ENCODE measurements at regions not wholly inside any gene's neighbourhood (a gene's known extent, or its start where the extent isn't known, plus 50 kb on each side); places are given as distances from the start of the nearest gene placed in this dataset.

DNA sequence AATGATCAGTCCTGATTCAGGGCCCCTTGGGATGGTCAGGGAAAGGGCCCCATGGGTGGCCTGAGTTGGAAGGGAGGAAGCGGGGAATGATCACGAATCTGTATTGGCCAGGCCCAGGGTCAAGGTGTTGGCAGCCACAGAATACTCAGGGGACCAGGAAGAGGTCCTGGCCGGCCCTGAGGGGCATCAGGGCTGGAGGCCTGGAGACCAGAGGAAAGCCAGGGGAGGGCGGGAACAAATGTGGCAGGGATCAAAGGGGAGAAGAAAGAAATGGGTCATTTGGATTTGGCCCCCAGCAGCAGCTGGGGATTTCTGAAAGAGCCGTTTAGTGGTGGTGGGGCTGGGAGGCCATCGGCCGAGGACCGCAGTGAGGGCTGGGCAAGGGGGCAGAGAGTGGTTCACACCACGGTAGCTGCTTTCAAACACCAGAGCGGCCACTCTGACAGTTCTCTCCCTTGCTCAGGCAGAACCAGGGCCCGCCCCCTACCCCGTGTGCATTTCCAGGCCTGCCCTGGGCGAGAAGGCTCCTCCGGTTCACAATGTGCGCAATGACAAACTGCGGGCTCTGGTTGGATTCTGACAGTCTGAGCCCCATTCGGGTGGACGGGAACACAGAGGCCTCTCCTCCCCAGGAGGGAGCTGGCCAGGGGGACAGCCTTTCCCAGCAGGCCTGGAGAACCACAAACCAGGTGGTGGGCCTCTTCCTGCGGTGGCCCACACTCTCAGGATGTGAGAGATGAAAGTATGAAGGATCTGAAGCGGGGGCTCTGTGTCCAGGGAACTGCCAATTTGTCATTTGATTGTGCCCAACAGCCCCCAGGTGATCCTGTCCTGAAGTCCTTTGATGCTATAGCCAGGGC, 220.3 kb upstream of the IER5L start:
- DNase-seq (ENCODE audit: low spot score in 2 of 2): no peak

DNA sequence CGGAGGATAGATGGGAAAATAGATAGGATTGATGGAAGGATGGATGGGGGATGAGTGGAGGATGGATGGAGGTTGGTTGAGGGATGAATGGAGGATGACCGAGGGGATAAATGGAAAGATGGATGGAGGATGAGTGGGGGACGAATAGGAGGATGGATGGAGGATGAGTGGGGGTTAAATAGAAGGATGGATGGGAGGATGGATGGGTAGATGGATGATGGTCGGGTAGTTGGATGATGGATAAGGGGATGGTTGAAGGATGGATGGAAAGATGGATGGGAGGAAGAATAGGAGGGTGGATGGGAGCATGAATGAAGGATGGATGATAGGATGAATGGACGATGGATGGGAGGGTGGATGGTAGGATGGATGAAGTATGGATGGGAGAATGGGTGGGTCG, 219.3 kb upstream of the IER5L start:
- H3K4me3 ChIP-seq: no peak overlapping the region
- TF ChIP-seq EP300 (IDR thresholded peaks at IDR 0.05) (no peak), POLR2A (IDR thresholded peaks at IDR 0.05) (no peak)
- TF ChIP-seq, protein P1, sequence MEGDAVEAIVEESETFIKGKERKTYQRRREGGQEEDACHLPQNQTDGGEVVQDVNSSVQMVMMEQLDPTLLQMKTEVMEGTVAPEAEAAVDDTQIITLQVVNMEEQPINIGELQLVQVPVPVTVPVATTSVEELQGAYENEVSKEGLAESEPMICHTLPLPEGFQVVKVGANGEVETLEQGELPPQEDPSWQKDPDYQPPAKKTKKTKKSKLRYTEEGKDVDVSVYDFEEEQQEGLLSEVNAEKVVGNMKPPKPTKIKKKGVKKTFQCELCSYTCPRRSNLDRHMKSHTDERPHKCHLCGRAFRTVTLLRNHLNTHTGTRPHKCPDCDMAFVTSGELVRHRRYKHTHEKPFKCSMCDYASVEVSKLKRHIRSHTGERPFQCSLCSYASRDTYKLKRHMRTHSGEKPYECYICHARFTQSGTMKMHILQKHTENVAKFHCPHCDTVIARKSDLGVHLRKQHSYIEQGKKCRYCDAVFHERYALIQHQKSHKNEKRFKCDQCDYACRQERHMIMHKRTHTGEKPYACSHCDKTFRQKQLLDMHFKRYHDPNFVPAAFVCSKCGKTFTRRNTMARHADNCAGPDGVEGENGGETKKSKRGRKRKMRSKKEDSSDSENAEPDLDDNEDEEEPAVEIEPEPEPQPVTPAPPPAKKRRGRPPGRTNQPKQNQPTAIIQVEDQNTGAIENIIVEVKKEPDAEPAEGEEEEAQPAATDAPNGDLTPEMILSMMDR (IDR thresholded peaks at IDR 0.05): no peak
- H3K36me3 ChIP-seq: no peaks in the 10 kb centered on the region
- no peak overlapping the region for H3K27ac ChIP-seq
- no peaks in the 10 kb centered on the region for H3K9me3 ChIP-seq
- DNase-seq (ENCODE audit: low spot score in 2 of 2): no peak
- peaks cover 0 to 12% (median 3%) of the 10 kb centered on the region in 4 donors for H3K4me1 ChIP-seq
- WGBS, 2 donors: 91 to 94% methylated on average over 6 of the region's 6 CpGs
- no peaks in the 10 kb centered on the region for H3K27me3 ChIP-seq

More for the DNA sequence above, 220.3 kb upstream of the IER5L start:
- peaks cover 0 to 22% (median 9%) of the 10 kb centered on the region in 4 donors for H3K4me1 ChIP-seq
- no peak overlapping the region for H3K27ac ChIP-seq
- 70 to 78% methylated on average over 19 to 20 of the region's 20 CpGs for WGBS, 2 donors
- no peak overlapping the region for H3K4me3 ChIP-seq
- H3K36me3 ChIP-seq: no peaks in the 10 kb centered on the region
- TF ChIP-seq POLR2A (IDR thresholded peaks at IDR 0.05): no peak
- no peak for TF ChIP-seq EP300 (IDR thresholded peaks at IDR 0.05)
- TF ChIP-seq, protein P1 (IDR thresholded peaks at IDR 0.05): no peak
- H3K27me3 ChIP-seq: no peaks in the 10 kb centered on the region
- H3K9me3 ChIP-seq: no peaks in the 10 kb centered on the region

DNA sequence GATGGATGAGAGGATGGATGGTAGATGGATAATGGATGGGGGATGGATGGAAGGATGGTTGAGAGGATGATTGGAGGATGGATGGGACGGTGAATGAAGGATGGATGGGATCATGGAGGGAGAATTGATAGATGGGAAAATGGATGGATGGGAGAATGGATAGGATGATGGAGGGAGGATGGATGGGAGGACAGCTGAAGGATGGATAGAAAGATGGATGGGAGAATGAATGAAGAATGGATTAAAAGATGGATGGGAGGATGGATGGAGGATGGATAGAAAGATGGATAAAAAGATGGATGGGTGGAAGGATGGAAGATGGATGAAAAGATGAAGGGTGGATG, 218.3 kb upstream of the IER5L start:
- DNase-seq (ENCODE audit: low spot score in 2 of 2): no peak
- TF ChIP-seq, protein P1 (IDR thresholded peaks at IDR 0.05): no peak
- TF ChIP-seq EP300 (IDR thresholded peaks at IDR 0.05): no peak
- no peak for TF ChIP-seq POLR2A (IDR thresholded peaks at IDR 0.05)
- Histone ChIP-seq H3K36me3 (no peaks in the 10 kb centered on the region), H3K27ac (no peak overlapping the region), H3K4me1 (peaks cover 0 to 10% (median 0%) of the 10 kb centered on the region in 4 donors), H3K4me3 (no peak overlapping the region), H3K27me3 (no peaks in the 10 kb centered on the region), H3K9me3 (no peaks in the 10 kb centered on the region)
- WGBS, 2 donors: 76 to 78% methylated on average over 1 of the region's 1 CpG

DNA sequence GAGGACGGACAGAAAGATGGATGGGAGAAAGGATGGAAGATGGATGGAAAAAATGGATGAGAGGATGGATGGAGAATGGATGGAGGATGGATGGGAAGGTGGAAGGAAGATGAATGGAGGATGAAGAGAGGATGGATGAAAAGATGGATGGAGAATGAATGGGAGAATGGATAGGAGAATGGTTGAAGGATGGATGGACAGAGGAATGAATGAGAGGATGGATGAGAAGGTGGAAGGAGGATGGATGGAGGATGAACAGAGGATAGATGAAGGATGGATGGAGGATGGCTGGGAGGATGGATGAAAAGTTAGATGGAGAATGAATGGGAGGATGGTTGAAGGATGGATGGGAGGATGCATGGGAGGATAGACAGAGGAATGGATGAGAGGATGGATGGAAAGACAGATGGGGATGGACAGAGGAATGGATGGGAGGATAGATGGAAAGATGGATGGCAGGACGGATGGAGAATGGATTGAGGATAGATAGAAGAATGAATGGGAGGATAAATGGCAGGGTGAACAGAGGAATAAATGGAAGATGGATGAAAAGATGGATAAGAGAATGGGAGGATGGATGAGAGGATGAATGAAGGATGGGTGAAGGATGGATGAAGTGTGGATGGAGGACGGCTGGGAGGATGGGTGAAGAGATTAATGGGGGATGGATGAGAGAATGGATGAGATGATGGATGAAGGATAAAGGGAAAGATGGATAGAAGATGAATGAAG, 217.7 kb upstream of the IER5L start:
- Histone ChIP-seq H3K4me1 (peaks cover 0 to 12% (median 0%) of the 10 kb centered on the region in 4 donors), H3K4me3 (no peak overlapping the region), H3K9me3 (no peaks in the 10 kb centered on the region), H3K27me3 (no peaks in the 10 kb centered on the region), H3K36me3 (no peaks in the 10 kb centered on the region), H3K27ac (no peak overlapping the region)
- no peak for DNase-seq (ENCODE audit: low spot score in 2 of 2)
- WGBS, 2 donors: 78 to 86% methylated on average over 3 of the region's 3 CpGs
- TF ChIP-seq, protein P1 (IDR thresholded peaks at IDR 0.05): no peak
- TF ChIP-seq EP300 (IDR thresholded peaks at IDR 0.05) (no peak), POLR2A (IDR thresholded peaks at IDR 0.05) (no peak)

DNA sequence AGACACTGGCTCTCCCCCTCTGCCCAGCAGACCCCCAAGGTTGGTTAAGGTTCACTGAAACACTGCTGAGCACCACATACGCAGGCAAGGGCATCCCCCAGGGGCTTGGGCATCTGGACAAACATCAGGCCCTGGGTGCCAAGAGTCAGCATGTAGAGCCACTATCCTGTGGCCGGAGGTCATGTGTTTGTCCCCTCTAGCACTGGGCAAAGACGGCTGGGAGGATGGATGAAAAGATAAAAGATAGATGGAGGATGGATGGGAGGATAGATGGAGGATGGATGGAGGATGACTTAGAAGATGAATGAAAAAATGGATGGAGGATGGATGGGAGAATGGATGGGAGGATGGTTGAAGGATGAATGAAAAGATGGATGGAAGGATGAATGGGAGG, 216.8 kb upstream of the IER5L start:
- peaks cover 0 to 12% (median 0%) of the 10 kb centered on the region in 4 donors for H3K4me1 ChIP-seq
- DNase-seq (ENCODE audit: low spot score in 2 of 2): no peak
- no peaks in the 10 kb centered on the region for H3K36me3 ChIP-seq
- H3K27ac ChIP-seq: no peak overlapping the region
- 70 to 81% methylated on average over 3 of the region's 3 CpGs for WGBS, 2 donors
- TF ChIP-seq EP300 (IDR thresholded peaks at IDR 0.05) (no peak), POLR2A (IDR thresholded peaks at IDR 0.05) (no peak)
- TF ChIP-seq, protein P1 (IDR thresholded peaks at IDR 0.05): no peak
- no peaks in the 10 kb centered on the region for H3K27me3 ChIP-seq
- no peak overlapping the region for H3K4me3 ChIP-seq
- H3K9me3 ChIP-seq: no peaks in the 10 kb centered on the region
